Prostate gland (tissue), 2 donors: ENCODE measurements at regions not wholly inside any gene's neighbourhood (a gene's known extent, or its start where the extent isn't known, plus 50 kb on each side); places are given as distances from the start of the nearest gene placed in this dataset.

Source experiments
- DNase-seq: peaks from one replicate; pipeline ENCODE4 v3.0.0-alpha.2; 2019; ENCODE audit warnings: low spot score
- H3K27ac ChIP-seq, 2 donors: fragments of 200-600 bp; sonication (generic); 2 replicates each; pipeline ENCODE4 v1.5.1; 2017 to 2019
- H3K27me3 ChIP-seq: fragments of 200-600 bp; sonication (generic); replicated peaks from 2 replicates; pipeline ENCODE4 v1.5.1; 2019; ENCODE audit not compliant: insufficient read depth
- H3K36me3 ChIP-seq, 2 donors: fragments of 200-600 bp; sonication (generic); 1 replicate in 1 of 2; 2 replicates in 1 of 2; pipeline versions ENCODE4 v1.5.1 to v1.8.1; 2017 to 2019
- H3K4me1 ChIP-seq: fragments of 200-600 bp; sonication (generic); replicated peaks from 2 replicates; pipeline ENCODE4 v1.5.1; 2019
- H3K4me3 ChIP-seq, 2 donors: fragments of 200-600 bp; sonication (generic); 2 replicates each; pipeline ENCODE4 v1.5.1; 2017 to 2019
- H3K9me3 ChIP-seq: fragments of 200-600 bp; sonication (generic); 2 replicates; pipeline ENCODE4 v1.5.1; 2017
- CTCF ChIP-seq, 4 experiments: fragments of 200-600 bp in 2 of 4; fragments of 450-650 bp in 2 of 4; sonication (generic) in 2 of 4; IDR thresholded peaks; 1 replicate in 3 of 4; 2 replicates in 1 of 4; pipeline ENCODE4 v1.5.1; 2016 to 2019; ENCODE audit warnings: antibody characterized with exemption in 4 of 4, mild to moderate bottlenecking in 2 of 4, moderate library complexity in 2 of 4
- POLR2A ChIP-seq: fragments of 450-650 bp; IDR thresholded peaks from one replicate; pipeline ENCODE4 v1.6.1; 2016; ENCODE audit warnings: antibody characterized with exemption, mild to moderate bottlenecking
- POLR2AphosphoS5 ChIP-seq: sonication (generic); formaldehyde crosslinking; IDR thresholded peaks from one replicate; pipeline ENCODE4 v1.6.1; 2017; ENCODE audit warnings: antibody characterized with exemption
- WGBS: methylation state at CpG from one replicate; pipeline ENCODE4 v1.1.5; 2018; 5-methylcytosine and 5-hydroxymethylcytosine counted together
- intact Hi-C: fragments of 100-400 bp; cut with DNase I; formaldehyde crosslinking; loops from one replicate; pipeline ENCODE4 v1.14.2; 2022

- 53% methylated on average over 5 of the region's 5 CpGs for WGBS
- Histone ChIP-seq H3K4me3 (no peak overlapping the region), H3K27me3 (no peaks in the 10 kb centered on the region), H3K36me3 (no peaks in the 10 kb centered on the region), H3K27ac (no peak overlapping the region), H3K4me1 (no peaks in the 10 kb centered on the region), H3K9me3 (no peaks in the 10 kb centered on the region)
- peak; percentile 75 for DNase-seq
- intact Hi-C loops, result no loop called here
- TF ChIP-seq POLR2A (no peak), POLR2AphosphoS5 (peak; percentile 75)
Observed at GRCh38 chr21:38139380-38140168, 117.2 kb upstream of the KCNJ15 start.

GRCh38 chr21:38140207-38140903 lies 116.4 kb upstream of the KCNJ15 start:
- H3K27ac ChIP-seq, result no peak overlapping the region
- DNase-seq, result peak; percentile 64
- H3K4me1 ChIP-seq, result no peaks in the 10 kb centered on the region
- WGBS, result 16% methylated on average over 5 of the region's 5 CpGs
- H3K9me3 ChIP-seq, result no peaks in the 10 kb centered on the region
- H3K4me3 ChIP-seq, result no peak overlapping the region
- H3K36me3 ChIP-seq, result no peaks in the 10 kb centered on the region
- intact Hi-C loops, result no loop called here
- H3K27me3 ChIP-seq, result no peaks in the 10 kb centered on the region
- TF ChIP-seq POLR2AphosphoS5 (peak; percentile 39), POLR2A (no peak)

GRCh38 chr21:38142224-38142623 lies 114.6 kb upstream of the KCNJ15 start:
- Histone ChIP-seq H3K36me3 (no peaks in the 10 kb centered on the region), H3K9me3 (no peaks in the 10 kb centered on the region), H3K27ac (no peak overlapping the region), H3K4me3 (no peak overlapping the region), H3K27me3 (no peaks in the 10 kb centered on the region), H3K4me1 (no peaks in the 10 kb centered on the region)
- TF ChIP-seq CTCF (IDR thresholded peaks at IDR 0.05), result no peak
- TF ChIP-seq POLR2A, result no peak
- TF ChIP-seq POLR2AphosphoS5, result no peak
- intact Hi-C loops, result no loop called here
- DNase-seq, result no peak

- no peak for DNase-seq
- no peaks in the 10 kb centered on the region for H3K36me3 ChIP-seq
- no peaks in the 10 kb centered on the region for H3K4me1 ChIP-seq
- H3K27ac ChIP-seq, result no peak overlapping the region
- H3K4me3 ChIP-seq, result no peak overlapping the region
- H3K27me3 ChIP-seq, result no peaks in the 10 kb centered on the region
- H3K9me3 ChIP-seq, result no peaks in the 10 kb centered on the region
- WGBS, result 75% methylated on average over 3 of the region's 3 CpGs
- TF ChIP-seq CTCF (IDR thresholded peaks at IDR 0.05), result no peak
- no peak for TF ChIP-seq POLR2A
- no peak for TF ChIP-seq POLR2AphosphoS5
- intact Hi-C loops, result no loop called here
Observed at GRCh38 chr21:38144193-38144592, 112.6 kb upstream of the KCNJ15 start.

- no peaks in the 10 kb centered on the region for H3K27me3 ChIP-seq
- no peak for TF ChIP-seq POLR2AphosphoS5
- no peak for TF ChIP-seq POLR2A
- no peak for TF ChIP-seq CTCF (IDR thresholded peaks at IDR 0.05)
- H3K9me3 ChIP-seq, result no peaks in the 10 kb centered on the region
Observed at GRCh38 chr21:38145104-38145503, 111.7 kb upstream of the KCNJ15 start.

GRCh38 chr21:38147391-38147790 lies 109.4 kb upstream of the KCNJ15 start:
- Histone ChIP-seq H3K9me3 (no peaks in the 10 kb centered on the region), H3K27me3 (no peaks in the 10 kb centered on the region), H3K27ac (no peak overlapping the region), H3K4me1 (no peaks in the 10 kb centered on the region), H3K36me3 (no peaks in the 10 kb centered on the region), H3K4me3 (no peak overlapping the region)
- intact Hi-C loops, result no loop called here
- no peak for DNase-seq
- no peak for TF ChIP-seq POLR2A
- TF ChIP-seq CTCF (IDR thresholded peaks at IDR 0.05), result no peak
- TF ChIP-seq POLR2AphosphoS5, result no peak
- WGBS, result 65% methylated on average over 4 of the region's 4 CpGs

More at GRCh38 chr21:38145104-38145503, 111.7 kb upstream of the KCNJ15 start:
- Histone ChIP-seq H3K27ac (no peak overlapping the region), H3K4me1 (no peaks in the 10 kb centered on the region), H3K36me3 (no peaks in the 10 kb centered on the region), H3K4me3 (no peak overlapping the region)
- intact Hi-C loops, result no loop called here
- DNase-seq, result no peak
